HepG2 (cell line): ENCODE measurements at regions not wholly inside any gene's neighbourhood (a gene's known extent, or its start where the extent isn't known, plus 50 kb on each side); places are given as distances from the start of the nearest gene placed in this dataset.

ENCODE experiments used
- ATAC-seq: fragments of 200-7000 bp; cut with Tn5 transposase; 3 replicates; pipeline ENCODE4 v1.9.1; 2020; ENCODE audit warnings: mild to moderate bottlenecking, moderate library complexity
- BruUV-seq: library from RNA; stranded (reverse); fragments of 400-500 nt; replicated peaks from 2 replicates; lab custom pipeline; 2021; lab: Mats Ljungman, UMichigan
- CTCF ChIA-PET: fragments of 300-600 bp; formaldehyde crosslinking; extraction: SDS; loops from one replicate; lab custom pipeline; 2021; ENCODE audit warnings: low total read pairs, inconsistent platforms, low intra/inter-chr PET ratio; lab: Yijun Ruan, JAX
- POLR2A ChIA-PET: fragments of 350-600 bp; sonication (Branson Sonifier 250); formaldehyde crosslinking; loops from one replicate; lab custom pipeline; 2020; ENCODE audit warnings: antibody characterized with exemption, inconsistent platforms; lab: Yijun Ruan, JAX
- DNase-seq: peaks from one replicate; pipeline ENCODE4 v3.0.0-alpha.2; 2015; ENCODE audit warnings: low spot score
- FAIRE-seq: peaks from 3 replicates; lab custom pipeline; 2011; peaks lifted over from hg19 to GRCh38; lab: Jason Lieb, UNC
- H2AFZ ChIP-seq: one replicate; pipeline ENCODE4 v1.6.1; 2011; ENCODE audit warnings: low read length, inconsistent platforms
- H3K27ac ChIP-seq: fragments of 300-600 bp; 3 replicates; pipeline ENCODE4 v1.8.0; 2011; ENCODE audit warnings: mixed run types, mild to moderate bottlenecking, mixed read lengths, low read length, inconsistent platforms; ENCODE audit not compliant: insufficient read depth; ENCODE audit errors: extremely low read length
- H3K27me3 ChIP-seq, 2 experiments: fragments of 200-600 bp in 1 of 2; 2 replicates in 1 of 2; 3 replicates in 1 of 2; pipeline versions ENCODE4 v1.6.0 to v1.8.0; 2011; ENCODE audit warnings: low read length in 2 of 2, mild to moderate bottlenecking in 2 of 2, moderate library complexity in 2 of 2, inconsistent platforms in 1 of 2; ENCODE audit not compliant: insufficient read depth in 2 of 2, control insufficient read depth in 1 of 2
- H3K36me3 ChIP-seq, 2 experiments: fragments of 200-600 bp in 1 of 2; replicated peaks in 1 of 2; 2 replicates in 1 of 2; 3 replicates in 1 of 2; pipeline versions ENCODE4 v1.5.1 to v1.8.0; 2011; ENCODE audit warnings: low read length in 2 of 2, inconsistent platforms in 1 of 2; ENCODE audit not compliant: insufficient read depth in 2 of 2, control insufficient read depth in 1 of 2
- H3K4me1 ChIP-seq: 2 replicates; pipeline ENCODE4 v1.5.1; 2012; ENCODE audit warnings: low read length, inconsistent platforms; ENCODE audit not compliant: insufficient read depth
- H3K4me2 ChIP-seq: 2 replicates; pipeline ENCODE4 v1.6.0; 2011; ENCODE audit warnings: low read depth, low read length, inconsistent platforms
- H3K4me3 ChIP-seq, 3 experiments: fragments of 200-600 bp in 1 of 3; sonication (generic), shearing (Covaris generic) in 1 of 3; replicated peaks in 1 of 3; 2 replicates each; pipeline ENCODE4 v1.5.1; 2011 to 2016; ENCODE audit warnings: low read length in 3 of 3, inconsistent platforms in 2 of 3, low read depth in 2 of 3, mild to moderate bottlenecking in 2 of 3, control low read depth in 1 of 3, mixed read lengths in 1 of 3; ENCODE audit not compliant: insufficient read depth in 1 of 3
- H3K79me2 ChIP-seq: one replicate; pipeline ENCODE4 v1.6.1; 2011; ENCODE audit warnings: low read length, inconsistent platforms; ENCODE audit not compliant: insufficient read depth
- H3K9ac ChIP-seq: 2 replicates; pipeline ENCODE4 v1.6.0; 2011; ENCODE audit warnings: mild to moderate bottlenecking, low read depth, low read length, inconsistent platforms; ENCODE audit not compliant: insufficient read depth
- H3K9me3 ChIP-seq: 2 replicates; pipeline ENCODE4 v1.5.1; 2012; ENCODE audit warnings: mild to moderate bottlenecking, low read length
- H4K20me1 ChIP-seq: 2 replicates; pipeline ENCODE4 v1.6.0; 2011; ENCODE audit warnings: inconsistent platforms, mild to moderate bottlenecking, low read length, moderate library complexity; ENCODE audit not compliant: insufficient read depth
- HOXD1 ChIP-seq: sonication (generic); formaldehyde crosslinking; IDR thresholded peaks from 2 replicates; pipeline ENCODE4 v1.5.0; 2020; ENCODE audit warnings: missing genetic modification reagents
- KDM5A ChIP-seq: fragments of 200-600 bp; sonication (generic); IDR thresholded peaks from 2 replicates; pipeline ENCODE4 v1.7.0; 2018; ENCODE audit warnings: antibody characterized with exemption, mild to moderate bottlenecking, low read length, borderline replicate concordance
- PTBP1 ChIP-seq: fragments of 200-400 bp; formaldehyde crosslinking; IDR thresholded peaks from 2 replicates; pipeline ENCODE4 v1.6.1; 2018; ENCODE audit warnings: low read length, low read depth; ENCODE audit not compliant: poor library complexity, severe bottlenecking
- REXO4 ChIP-seq: sonication (generic); formaldehyde crosslinking; IDR thresholded peaks from 2 replicates; pipeline ENCODE4 v1.8.0; 2022; ENCODE audit warnings: missing genetic modification reagents, mild to moderate bottlenecking, borderline replicate concordance
- SMARCE1 ChIP-seq: fragments of 450-650 bp; IDR thresholded peaks from 2 replicates; pipeline ENCODE4 v1.6.1; 2017; ENCODE audit warnings: borderline replicate concordance
- SOX6 ChIP-seq, 2 experiments: fragments of 450-650 bp in 1 of 2; sonication (generic) in 1 of 2; formaldehyde crosslinking in 1 of 2; IDR thresholded peaks; 2 replicates each; pipeline versions ENCODE4 v1.4.0 to v1.6.1; 2017 to 2020; ENCODE audit warnings: antibody characterized with exemption in 1 of 2, mild to moderate bottlenecking in 1 of 2, missing genetic modification reagents in 1 of 2
- ZFP1 ChIP-seq: IDR thresholded peaks from 2 replicates; pipeline ENCODE4 v1.6.1; 2016
- ZNF260 ChIP-seq: sonication (generic); formaldehyde crosslinking; IDR thresholded peaks from 2 replicates; pipeline ENCODE4 v1.4.0; 2020; ENCODE audit warnings: missing genetic modification reagents, low read depth, mild to moderate bottlenecking, borderline replicate concordance
- ZNF264 ChIP-seq: sonication (generic); formaldehyde crosslinking; IDR thresholded peaks from 2 replicates; pipeline ENCODE4 v1.4.0; 2020; ENCODE audit warnings: missing genetic modification reagents
- ZNF557 ChIP-seq: sonication (generic); formaldehyde crosslinking; IDR thresholded peaks from 2 replicates; pipeline ENCODE4 v1.4.0; 2020; ENCODE audit warnings: missing genetic modification reagents
- ZNF816 ChIP-seq: sonication (generic); formaldehyde crosslinking; IDR thresholded peaks from 2 replicates; pipeline ENCODE4 v1.8.0; 2022; ENCODE audit warnings: missing genetic modification reagents, mild to moderate bottlenecking, borderline replicate concordance
- WGBS: methylation state at CpG from one replicate; pipeline ENCODE4 v1.1.6; 2017; ENCODE audit warnings: low lambda C conversion rate; 5-methylcytosine and 5-hydroxymethylcytosine counted together
- in situ Hi-C: cut with HindIII; loops from 2 replicates; pipeline ENCODE4 v1.10.0; 2017; ENCODE audit warnings: low pct_unique_long_range_greater_than_20kb; ENCODE audit not compliant: extremely low pct_ligation_motif_present
- intact Hi-C: fragments of 100-400 bp; cut with micrococcal nuclease; formaldehyde crosslinking; loops from one replicate; pipeline ENCODE4 v1.10.0; 2022; ENCODE audit not compliant: unreplicated experiment
- TF ChIP-seq, protein P1 (sequence below), 2 experiments: sonication (generic) in 1 of 2; formaldehyde crosslinking in 1 of 2; IDR thresholded peaks; 2 replicates each; pipeline versions ENCODE4 v1.6.1 to v1.9.0; 2014 to 2022; ENCODE audit warnings: antibody characterized with exemption in 1 of 2, borderline replicate concordance in 1 of 2, inconsistent platforms in 1 of 2, low read depth in 1 of 2, missing genetic modification reagents in 1 of 2
- TF ChIP-seq, protein P2 (sequence below): sonication (generic); formaldehyde crosslinking; IDR thresholded peaks from 2 replicates; pipeline ENCODE4 v1.5.0; 2020; ENCODE audit warnings: missing genetic modification reagents

DNA sequence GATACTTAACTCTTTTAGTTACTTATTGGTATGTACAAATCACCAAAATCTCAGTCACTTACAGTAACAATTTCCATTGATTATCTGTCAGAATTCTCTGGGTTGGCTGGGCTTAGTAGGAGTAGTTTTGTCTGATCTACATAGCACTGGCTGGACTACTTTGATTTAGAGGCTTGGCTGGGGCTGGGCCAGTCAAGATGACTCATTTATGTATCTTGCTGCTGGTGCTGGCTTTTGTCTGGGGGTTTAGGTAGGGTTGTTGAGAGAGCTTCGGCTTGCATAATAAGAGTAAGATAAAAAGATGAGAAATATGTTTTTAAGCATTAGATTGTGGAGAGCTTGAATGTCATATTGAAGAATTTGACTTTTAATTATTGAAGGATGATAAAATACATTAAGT, 1093.7 kb downstream of the SLC6A15 start (continued):
- TF ChIP-seq, protein P1, sequence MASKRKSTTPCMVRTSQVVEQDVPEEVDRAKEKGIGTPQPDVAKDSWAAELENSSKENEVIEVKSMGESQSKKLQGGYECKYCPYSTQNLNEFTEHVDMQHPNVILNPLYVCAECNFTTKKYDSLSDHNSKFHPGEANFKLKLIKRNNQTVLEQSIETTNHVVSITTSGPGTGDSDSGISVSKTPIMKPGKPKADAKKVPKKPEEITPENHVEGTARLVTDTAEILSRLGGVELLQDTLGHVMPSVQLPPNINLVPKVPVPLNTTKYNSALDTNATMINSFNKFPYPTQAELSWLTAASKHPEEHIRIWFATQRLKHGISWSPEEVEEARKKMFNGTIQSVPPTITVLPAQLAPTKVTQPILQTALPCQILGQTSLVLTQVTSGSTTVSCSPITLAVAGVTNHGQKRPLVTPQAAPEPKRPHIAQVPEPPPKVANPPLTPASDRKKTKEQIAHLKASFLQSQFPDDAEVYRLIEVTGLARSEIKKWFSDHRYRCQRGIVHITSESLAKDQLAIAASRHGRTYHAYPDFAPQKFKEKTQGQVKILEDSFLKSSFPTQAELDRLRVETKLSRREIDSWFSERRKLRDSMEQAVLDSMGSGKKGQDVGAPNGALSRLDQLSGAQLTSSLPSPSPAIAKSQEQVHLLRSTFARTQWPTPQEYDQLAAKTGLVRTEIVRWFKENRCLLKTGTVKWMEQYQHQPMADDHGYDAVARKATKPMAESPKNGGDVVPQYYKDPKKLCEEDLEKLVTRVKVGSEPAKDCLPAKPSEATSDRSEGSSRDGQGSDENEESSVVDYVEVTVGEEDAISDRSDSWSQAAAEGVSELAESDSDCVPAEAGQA (IDR thresholded peaks at IDR 0.05; ENCODE audit: low read depth), result no peak
- TF ChIP-seq, protein P1 (CRISPR knock-in tag; IDR thresholded peaks at IDR 0.05; ENCODE audit: borderline replicate concordance), result no peak

DNA sequence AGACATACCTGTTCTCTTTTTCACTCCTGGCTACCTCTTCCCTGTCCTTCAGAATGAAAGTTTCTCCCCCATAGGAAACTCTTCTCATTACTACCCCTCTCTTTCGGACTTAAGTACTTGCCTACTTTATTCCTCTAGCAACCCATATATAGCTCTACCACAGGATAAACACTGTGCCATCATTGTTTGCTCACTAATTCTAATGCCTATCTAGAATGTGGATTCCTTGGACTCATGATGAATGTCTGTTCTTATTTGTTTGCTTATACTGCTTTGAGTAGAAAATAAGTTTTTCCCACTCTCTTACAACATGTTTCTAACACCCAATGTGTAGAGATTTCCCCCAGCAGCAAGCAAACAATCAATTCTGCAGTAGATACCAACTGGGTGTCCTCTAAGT, 1094.9 kb downstream of the SLC6A15 start:
- Histone ChIP-seq H4K20me1 (no peaks in the 10 kb centered on the region), H3K79me2 (no peaks in the 10 kb centered on the region), H2AFZ (no peak overlapping the region), H3K9ac (no peak overlapping the region), H3K4me2 (no peak overlapping the region), H3K4me3 (no peak overlapping the region), H3K4me1 (no peaks in the 10 kb centered on the region), H3K9me3 (no peaks in the 10 kb centered on the region; the same call in 1 of the 2 replicates), H3K36me3 (no peaks in the 10 kb centered on the region), H3K27ac (no peak overlapping the region), H3K27me3 (no peaks in the 10 kb centered on the region)
- in situ Hi-C loops (loop anchor here (25.0 kb wide), 1 partner anchor 1130 kb away; the partner anchor contains the start of gene TMTC2), intact Hi-C loops (no loop called here)
- BruUV-seq, result no TSS peak
- WGBS, result 50% methylated on average over 1 of the region's 1 CpG
- ATAC-seq (no peak), DNase-seq (no peak), FAIRE-seq (no peak)
- ChIA-PET CTCF (no interaction called here), POLR2A (no interaction called here)
- TF ChIP-seq, protein P2, sequence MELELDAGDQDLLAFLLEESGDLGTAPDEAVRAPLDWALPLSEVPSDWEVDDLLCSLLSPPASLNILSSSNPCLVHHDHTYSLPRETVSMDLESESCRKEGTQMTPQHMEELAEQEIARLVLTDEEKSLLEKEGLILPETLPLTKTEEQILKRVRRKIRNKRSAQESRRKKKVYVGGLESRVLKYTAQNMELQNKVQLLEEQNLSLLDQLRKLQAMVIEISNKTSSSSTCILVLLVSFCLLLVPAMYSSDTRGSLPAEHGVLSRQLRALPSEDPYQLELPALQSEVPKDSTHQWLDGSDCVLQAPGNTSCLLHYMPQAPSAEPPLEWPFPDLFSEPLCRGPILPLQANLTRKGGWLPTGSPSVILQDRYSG (CRISPR knock-in tag), result no peak
- no peak for TF ChIP-seq SMARCE1
- TF ChIP-seq ZNF264 (CRISPR knock-in tag), result no peak
- no peak for TF ChIP-seq PTBP1
- no peak for TF ChIP-seq SOX6 (IDR thresholded peaks at IDR 0.05)
- TF ChIP-seq SOX6 (CRISPR knock-in tag; IDR thresholded peaks at IDR 0.05), result no peak
- no peak for TF ChIP-seq REXO4 (CRISPR knock-in tag)
- TF ChIP-seq ZFP1, result no peak
- TF ChIP-seq ZNF557, result no peak
- TF ChIP-seq ZNF260 (CRISPR knock-in tag), result no peak
- TF ChIP-seq KDM5A, result no peak
- TF ChIP-seq HOXD1 (CRISPR knock-in tag), result no peak
- TF ChIP-seq ZNF816, result no peak
